Jurkat, Clone E6-1 (cell line): ENCODE measurements at regions not wholly inside any gene's neighbourhood (a gene's known extent, or its start where the extent isn't known, plus 50 kb on each side); places are given as distances from the start of the nearest gene placed in this dataset.
"Not testable (repeated sequence)": the region's sequence is repeated elsewhere in the genome, so short reads cannot be mapped to it uniquely, and the experiment has no call there.

ENCODE experiments used
- DNase-seq: peaks from one replicate; pipeline ENCODE4 v3.0.0-alpha.2; 2011; ENCODE audit warnings: low read depth, low spot score
- H3K4me3 ChIP-seq: 2 replicates; pipeline ENCODE4 v1.5.1; 2011; ENCODE audit warnings: mild to moderate bottlenecking, low read length, control low read depth, moderate library complexity

DNA sequence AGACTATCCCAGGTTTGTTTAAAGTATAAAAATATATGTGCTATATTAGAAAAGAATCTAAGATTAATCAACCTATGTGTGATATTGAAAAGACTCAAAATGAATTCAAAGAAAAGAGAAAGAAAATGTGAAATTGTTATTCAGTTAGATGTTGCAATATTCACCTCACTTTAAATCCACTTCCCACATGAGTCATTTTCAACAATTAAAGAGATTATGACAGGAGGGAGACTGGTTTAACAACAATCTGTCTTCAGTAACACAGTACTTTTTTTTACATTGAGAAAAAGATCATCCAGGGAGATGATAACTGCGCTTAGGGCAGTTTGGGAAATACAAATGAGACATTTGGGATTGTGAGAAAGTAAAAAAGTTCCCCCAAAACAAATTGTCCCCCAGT lies 1246.2 kb downstream of the SLITRK1 start:
- no peak for DNase-seq

DNA sequence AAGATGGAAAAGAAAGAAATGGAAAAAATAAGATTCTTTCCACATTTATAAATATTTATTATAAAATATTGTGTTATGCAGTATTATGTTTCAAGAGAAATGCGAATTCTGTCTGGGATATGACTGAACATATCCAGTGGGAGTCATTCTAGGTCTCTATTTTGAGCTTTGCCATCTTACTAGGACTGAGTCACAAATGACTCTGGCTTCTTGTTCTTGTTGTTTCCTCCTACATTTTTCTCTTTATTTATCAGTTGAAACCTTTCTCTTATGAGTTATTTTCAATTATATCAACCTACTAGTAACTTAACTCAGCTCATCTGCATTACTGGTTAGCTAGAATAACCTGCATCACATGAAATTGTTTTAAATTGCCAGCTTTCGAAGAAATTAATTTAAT lies 1247.3 kb downstream of the SLITRK1 start:
- DNase-seq = no peak
- H3K4me3 ChIP-seq = no peak overlapping the region

More for the DNA sequence above, 1246.2 kb downstream of the SLITRK1 start:
- H3K4me3 ChIP-seq = no peak overlapping the region

DNA sequence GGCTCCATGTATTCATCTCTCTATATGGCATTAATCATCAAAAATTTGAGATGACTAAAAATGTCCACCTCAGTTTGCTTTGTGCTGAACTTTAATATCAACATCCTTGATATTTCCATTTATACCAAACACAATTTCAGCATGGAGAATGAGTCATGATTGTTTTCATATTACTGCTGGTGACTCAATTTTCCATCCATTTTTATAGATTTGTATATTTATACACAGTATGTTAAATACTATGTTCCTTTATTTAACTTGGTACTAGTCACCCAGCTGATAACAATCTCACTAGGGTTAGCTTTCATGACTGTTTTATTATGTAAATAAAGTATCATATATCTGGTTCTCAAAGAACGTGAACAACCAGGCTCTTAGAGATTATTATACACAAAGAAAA lies 1255.1 kb downstream of the SLITRK1 start:
- no peak for DNase-seq

DNA sequence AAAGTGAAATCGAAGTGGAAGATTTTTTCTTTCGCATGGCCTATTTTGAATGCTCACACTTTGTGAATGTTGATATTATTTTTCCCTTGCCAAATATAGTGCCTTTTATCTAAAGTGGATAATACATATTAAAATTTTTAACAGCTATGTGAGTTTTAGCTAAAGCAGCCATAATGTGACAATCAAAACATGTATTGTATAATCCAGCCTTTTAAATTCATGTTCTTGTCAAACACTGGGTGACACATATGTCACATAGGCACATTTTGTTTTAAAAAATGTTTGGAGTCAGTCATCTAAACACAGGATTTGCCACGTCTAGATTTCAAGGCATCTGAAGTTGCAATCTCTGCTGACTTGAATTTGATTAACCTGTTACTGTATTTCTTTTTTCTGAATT lies 1256.6 kb downstream of the SLITRK1 start:
- H3K4me3 ChIP-seq = no peak overlapping the region
- no peak for DNase-seq

More for the DNA sequence above, 1255.1 kb downstream of the SLITRK1 start:
- H3K4me3 ChIP-seq = no peak overlapping the region

DNA sequence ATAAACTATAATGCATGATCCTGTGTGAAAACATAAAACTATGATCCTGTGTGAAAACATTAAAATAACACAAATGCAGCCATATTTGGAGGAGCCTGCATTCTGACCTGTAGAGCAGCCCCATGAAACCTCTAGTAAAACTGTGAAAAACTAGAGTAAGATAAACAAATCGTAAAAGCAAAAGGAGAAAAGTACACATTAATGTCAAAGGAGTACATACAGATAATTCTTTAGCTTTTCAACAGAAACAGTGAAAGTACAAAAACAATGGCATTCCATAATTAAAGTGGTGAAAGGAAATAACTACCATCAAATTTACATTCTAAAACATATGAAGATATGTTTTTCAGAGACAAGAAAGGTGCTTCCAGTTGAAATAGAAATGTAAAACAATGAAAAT lies 1267.2 kb downstream of the SLITRK1 start:
- no peak for DNase-seq
- H3K4me3 ChIP-seq = no peak overlapping the region

DNA sequence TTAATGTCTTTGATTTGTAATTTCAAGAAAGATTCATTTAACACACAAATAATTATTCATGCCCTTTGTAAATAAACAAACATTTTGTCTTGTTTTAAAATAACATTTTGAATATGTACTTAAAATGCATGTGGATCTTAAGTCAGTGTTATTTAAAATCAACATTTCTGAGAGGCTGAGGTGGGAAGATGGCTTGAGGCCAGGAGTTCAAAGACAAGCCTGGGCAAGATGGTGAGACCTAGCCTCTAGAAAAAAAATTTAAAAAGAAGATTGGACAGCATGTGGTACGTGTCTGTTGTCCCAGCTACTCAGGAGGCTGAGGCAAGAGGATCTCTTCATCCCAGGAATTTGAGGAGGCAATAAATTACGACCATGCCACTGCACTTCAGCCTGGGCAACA lies 1268.2 kb downstream of the SLITRK1 start:
- no peak overlapping the region for H3K4me3 ChIP-seq
- no peak for DNase-seq

DNA sequence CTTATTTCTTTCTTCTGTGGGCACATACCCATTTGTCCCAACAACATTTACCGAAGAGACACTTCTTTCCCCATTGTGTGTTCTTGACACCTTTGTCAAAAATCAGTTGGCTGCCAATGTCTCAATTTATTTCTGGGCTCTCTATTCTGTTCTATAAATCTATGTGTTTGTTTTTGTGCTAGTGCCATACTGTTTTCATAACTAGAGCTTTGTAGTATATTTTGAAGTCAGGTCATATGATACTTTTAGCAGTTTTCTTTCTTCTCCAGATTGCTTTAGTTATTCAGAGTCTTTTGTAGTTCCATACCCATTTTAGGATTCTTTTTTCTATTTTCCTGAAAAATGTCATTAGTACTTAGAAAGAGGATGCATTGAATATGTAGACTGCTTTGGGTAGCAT lies 1276.3 kb downstream of the SLITRK1 start:
- DNase-seq = no peak
- H3K4me3 ChIP-seq = no peak overlapping the region

DNA sequence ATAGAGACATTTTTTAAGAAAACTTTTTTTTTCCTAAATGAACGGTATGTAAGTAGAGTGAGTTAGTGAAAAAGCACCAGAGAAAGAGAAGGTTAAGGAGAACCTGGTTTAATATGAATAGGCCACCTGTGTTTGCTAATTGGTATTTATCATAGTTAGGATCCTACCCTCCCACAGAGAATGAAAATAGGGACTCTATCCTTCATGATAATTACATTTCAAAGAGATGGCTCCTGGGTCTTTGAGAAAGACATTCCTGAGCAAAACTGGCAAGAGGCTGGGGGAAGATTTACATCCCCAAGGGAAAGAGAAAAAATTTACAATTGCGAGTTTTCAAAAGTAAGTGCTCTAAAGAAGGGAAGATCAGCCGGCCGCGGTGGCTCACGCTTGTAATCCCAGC lies 1284.5 kb downstream of the SLITRK1 start:
- DNase-seq = no peak
- no peak overlapping the region for H3K4me3 ChIP-seq

DNA sequence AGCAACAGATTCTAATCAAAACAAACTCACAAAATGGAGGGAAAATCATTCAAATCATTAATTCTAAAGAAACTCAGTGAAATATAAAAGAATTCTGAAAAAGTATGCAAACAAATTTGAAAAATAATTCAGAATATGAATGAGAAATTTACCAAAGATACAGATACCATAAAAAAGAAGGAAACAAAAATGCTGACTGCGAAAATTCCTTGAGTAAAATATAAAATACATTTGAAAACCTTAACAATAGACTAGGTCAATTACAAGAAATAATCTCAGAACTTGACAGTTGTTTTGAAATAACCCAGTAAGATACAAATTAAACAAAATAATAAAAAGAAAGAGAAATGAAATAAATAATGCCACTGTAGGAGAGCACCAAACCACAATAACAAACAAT lies 1289.0 kb downstream of the SLITRK1 start:
- H3K4me3 ChIP-seq = no peak overlapping the region
- no peak for DNase-seq

DNA sequence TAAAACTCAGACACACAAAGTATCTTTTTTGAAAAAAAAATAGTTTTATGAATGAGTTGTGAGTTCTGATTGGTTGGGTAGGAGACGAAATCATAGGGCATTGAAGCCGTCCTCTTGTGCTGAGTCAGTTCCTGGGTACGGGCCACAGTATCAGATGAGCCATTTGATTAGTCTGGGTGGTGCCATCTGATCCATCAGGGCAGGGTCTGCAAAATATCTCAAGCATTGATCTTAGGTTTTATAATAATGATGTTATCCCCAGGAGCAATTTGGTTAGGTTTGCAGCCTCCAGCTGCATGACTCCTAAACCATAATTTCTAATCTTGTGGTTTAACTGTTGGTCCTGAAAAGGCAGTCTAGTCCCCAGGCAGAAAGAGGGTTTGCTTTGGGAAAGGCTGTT lies 1310.6 kb downstream of the SLITRK1 start:
- no peak for DNase-seq

DNA sequence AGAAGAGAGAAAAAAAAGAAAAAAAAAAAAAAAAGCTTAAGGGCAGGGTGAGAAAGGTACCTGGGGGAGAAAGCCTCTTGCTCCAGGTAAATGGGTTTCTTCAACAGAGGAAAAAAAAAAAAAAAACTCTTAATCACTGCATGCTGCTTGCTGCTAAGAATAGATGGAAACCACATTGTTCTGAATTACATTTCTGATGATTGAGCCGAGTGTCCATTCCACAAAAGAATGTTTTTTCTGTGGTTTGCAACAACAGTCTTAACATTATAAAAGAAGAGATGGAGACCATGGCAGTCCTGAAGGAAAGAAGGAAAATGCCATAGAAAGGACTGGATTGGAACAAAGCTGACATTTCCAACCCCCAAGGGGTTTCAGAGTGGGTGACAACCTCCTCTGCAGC lies 1312.7 kb downstream of the SLITRK1 start:
- H3K4me3 ChIP-seq = no peak overlapping the region
- DNase-seq = no peak

More for the DNA sequence above, 1310.6 kb downstream of the SLITRK1 start:
- no peak overlapping the region for H3K4me3 ChIP-seq

DNA sequence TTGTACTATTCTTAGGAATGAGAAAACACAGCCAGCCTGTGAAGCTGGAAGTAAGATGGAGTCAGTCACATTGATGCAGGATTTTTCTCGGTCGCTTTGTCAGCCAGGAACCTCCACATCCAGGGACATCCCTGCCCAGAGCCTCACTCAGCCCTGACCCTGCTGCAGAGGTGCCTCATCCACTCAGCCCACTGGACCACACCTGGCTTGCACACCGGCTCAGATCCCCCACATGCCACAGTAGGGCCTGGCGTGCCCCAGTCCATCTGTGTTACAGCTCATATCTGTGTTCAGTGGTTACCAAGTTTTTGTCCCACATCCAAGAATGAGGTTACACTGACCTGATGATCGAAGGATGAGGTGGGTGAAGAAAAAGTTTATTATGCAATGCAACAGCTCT lies 1315.4 kb downstream of the SLITRK1 start:
- DNase-seq = no peak
- no peak overlapping the region for H3K4me3 ChIP-seq

DNA sequence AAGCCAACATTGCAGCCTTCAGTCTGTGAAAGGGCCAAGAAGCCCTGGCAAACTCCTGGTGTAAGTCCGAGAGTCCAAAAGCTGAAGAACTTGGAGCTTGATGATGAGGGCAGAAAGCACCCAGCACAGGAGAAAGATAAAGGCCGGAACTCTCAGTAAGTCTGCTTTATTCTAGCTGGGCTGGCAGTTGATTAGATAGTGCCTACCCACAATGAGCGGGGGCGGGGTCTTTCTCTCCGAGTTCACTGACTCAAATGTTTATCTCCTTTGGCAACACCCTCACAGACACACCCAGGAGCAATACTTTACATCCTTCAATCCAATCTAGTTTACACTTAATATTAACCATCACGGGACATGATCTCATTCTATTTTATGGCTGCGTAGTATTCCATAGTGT lies 1317.1 kb downstream of the SLITRK1 start:
- no peak for DNase-seq
- no peak overlapping the region for H3K4me3 ChIP-seq

DNA sequence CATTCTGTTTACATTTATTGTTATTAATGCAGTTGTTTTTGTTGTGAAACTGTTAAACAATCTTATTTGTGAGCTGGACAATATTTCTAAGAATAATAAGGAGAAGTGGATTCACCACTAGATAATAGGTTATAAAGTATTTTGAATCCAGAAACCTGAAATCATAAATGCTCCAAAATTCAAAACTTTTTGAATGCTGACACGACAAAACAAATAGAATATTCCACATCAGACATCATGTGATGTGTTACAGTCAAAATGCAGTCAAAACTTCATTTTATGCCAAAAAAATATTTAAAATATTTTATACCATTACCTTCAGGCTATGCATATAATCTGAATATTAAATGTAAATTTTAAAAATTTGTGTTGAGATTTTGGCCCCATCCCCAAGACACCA lies 1321.4 kb downstream of the SLITRK1 start:
- no peak overlapping the region for H3K4me3 ChIP-seq
- no peak for DNase-seq

DNA sequence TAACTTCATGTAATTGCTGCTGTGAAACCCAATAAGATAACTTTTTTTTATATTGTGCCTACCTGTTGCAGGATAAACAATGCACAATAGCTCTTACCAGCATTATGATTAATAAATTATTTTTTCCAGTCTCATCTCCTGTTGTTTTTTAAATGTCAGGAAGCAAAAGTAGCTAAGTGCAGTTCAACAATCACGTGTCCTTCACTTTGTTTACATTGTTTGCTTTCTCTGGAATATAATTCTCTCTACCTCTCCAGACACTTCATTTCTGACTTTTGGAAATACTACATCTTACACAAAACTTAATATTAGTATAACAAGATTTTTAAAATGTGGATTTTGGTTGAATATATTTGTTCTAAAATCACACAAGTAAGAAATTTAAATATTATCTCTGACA lies 1359.4 kb downstream of the SLITRK1 start:
- no peak for DNase-seq
- H3K4me3 ChIP-seq = no peak overlapping the region

DNA sequence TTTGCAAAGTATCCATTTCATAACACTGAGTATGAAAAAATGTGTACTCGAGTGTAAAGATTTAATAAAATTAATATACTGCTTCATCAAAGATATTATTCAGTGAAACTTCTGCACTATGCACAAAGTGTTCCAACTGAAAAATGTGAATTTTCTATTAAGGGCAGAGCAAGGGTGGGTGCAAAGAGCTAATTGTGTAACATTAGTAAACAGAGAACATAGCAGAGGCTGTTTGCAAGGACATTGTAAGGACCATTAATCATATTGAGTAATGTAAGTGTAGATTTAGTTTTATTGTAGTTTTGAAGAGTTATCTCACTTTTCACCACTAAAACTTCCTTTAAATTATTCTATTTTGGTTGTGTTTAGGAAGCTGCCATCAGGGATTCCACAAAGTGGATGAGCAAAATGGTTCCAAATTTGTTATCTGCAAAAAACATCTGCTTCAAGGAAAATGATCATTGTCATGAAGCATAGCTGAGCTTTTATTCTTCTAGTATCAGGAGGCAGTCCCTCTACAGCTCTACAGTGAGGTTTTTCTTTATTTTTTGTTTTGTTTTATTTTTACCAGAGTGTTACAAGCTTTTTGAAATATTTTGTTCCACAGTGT lies 1375.4 kb downstream of the SLITRK1 start:
- no peak for DNase-seq

DNA sequence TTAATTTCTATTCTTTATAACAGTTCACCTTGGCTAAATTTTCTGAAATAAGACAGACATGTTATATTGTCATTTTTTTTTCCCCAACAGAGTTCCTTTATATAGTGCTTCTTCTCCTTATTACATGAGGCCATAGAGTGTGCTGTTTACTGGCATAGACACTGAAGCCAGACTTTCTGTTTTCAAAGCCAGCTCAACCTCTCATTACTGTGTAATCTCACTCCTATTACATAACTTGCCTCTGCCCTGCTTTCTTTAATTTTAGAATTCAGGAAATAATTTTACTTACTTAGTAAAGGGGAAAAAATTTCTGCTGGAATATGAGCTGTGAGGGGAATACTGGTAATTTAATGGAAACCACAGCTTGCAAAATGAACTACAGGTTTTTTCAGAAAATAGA lies 1380.4 kb downstream of the SLITRK1 start:
- no peak for DNase-seq
- no peak overlapping the region for H3K4me3 ChIP-seq

More for the DNA sequence above, 1375.4 kb downstream of the SLITRK1 start:
- H3K4me3 ChIP-seq = no peak overlapping the region

DNA sequence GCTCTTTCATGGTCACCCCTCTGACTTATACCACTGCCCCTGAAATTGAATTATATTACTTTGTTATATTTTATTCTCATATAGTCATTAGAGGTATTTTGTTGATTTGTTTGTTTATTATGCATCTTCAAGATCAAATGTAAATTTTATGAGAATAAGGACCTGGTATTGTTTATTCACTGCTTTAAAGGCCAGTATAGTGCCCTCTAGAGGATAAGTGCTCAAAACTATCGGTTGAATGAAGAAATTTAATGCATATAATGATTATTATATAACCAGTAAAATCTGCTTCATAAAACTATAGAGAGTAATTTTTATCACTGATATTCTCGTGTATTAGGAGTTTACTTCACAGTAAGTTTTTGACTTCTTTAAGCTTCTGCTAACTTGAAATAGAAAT lies 1401.9 kb downstream of the SLITRK1 start:
- peak; percentile 1 for DNase-seq
- H3K4me3 ChIP-seq = no peak overlapping the region

DNA sequence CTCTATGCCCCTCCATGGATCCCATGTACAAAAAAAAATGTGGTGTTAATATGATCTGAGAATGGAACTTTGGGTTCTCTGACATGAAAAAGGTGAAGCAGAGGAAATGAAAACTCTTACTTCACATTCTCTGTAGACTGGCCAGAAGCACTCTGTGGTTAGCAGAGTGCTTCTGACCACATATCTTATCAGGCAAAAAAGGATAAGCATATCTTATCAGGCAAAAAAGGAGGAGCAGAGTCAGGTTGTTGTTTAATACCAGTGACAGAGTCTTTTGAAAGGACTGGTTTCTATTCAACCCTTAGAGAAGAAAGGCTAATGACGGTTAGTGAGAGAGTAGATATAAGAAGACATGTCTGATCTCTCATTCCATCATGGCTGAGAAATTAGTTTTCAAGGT lies 1404.8 kb downstream of the SLITRK1 start:
- H3K4me3 ChIP-seq = no peak overlapping the region
- DNase-seq = peak; percentile 2

DNA sequence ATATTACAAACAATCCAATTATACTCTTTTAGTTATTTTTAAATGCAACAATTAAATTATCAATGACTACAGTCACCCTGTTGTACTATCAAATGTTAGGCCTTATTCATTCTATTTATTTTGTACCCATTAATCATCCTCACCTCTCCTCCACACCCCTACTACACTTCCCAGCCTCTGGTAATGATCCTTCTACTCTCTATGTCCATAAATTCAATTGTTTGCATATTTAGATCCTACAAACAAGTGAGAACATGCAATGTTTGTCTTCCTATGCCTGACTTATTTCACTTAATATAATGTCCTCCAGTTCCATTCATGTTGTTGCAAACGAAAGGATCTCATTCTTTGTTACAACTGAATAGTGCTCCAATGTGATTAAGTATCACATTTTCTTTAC lies 1414.6 kb downstream of the SLITRK1 start:
- H3K4me3 ChIP-seq = no peak overlapping the region
- no peak for DNase-seq

DNA sequence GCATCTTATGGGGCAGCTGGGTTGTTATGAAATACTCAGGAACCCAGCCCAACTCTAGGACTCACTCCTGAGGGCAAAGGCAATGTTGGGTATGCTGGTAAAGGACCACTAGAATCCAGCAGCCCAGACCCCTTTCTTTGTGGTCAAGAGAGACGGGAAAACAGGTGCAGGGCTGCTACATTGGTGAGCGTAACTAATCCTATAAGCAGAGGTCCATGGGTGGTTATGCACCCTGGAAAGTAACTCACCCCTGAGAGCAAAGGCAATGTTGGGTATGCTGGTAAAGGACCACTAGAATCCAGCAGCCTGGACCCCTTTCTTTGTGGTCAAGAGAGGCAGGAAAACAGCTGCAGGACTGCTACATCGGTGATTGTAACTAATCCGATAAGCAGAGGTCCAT lies 1422.7 kb downstream of the SLITRK1 start:
- DNase-seq, H3K4me3 ChIP-seq: not testable (repeated sequence)

DNA sequence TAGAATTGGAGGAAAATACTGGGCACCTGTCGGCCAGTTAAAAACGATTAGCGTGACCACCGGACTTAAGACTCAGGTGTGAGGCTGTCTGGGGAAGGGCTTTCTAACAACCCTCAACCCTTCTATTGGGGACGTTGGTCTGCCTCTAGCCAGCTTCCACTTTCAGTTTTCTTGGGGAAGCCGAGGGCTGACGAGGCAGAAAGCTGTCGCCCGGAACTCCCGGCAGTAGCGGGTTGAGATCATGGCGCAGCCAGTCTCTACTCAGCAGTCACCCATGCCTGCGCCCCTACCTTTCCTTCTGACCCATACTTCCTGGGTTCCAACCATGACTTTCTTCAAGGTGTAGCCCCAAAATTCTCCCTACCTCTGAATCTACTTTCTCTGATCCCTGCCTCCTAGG lies 1424.1 kb downstream of the SLITRK1 start:
- no peak for DNase-seq
- H3K4me3 ChIP-seq = no peak overlapping the region
